ENCODE measurements at regions not wholly inside any gene's neighbourhood (a gene's known extent, or its start where the extent isn't known, plus 50 kb on each side); places are given as distances from the start of the nearest gene placed in this dataset.

DNA sequence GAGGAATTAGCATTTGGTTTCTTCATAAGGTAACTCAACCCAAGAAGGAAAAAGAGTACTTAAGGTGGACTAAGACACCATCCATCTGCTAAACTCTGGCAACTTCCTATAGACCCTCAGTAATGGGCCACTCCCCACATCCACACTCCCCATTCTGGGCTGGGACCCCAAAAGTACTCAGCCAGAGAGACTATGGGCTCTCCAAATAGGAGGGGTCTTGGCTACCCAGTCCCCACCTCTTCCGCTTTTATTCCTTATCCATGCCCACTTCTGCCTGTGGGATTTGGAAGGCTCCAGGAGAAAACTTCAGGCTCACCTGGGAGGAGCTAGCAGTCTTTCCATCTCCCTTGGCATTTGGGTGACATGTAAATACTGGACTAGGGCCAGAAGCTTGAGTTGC, 164.5 kb upstream of the CCL2 start:
- Histone ChIP-seq H3K27me3 (no peaks in the 10 kb centered on the region), H3K4me1 (no peaks in the 10 kb centered on the region), H3K27ac (no peak overlapping the region), H3K9me3 (no peaks in the 10 kb centered on the region), H3K4me3 (no peak overlapping the region), H3K36me3 (no peaks in the 10 kb centered on the region)
- DNase-seq (ENCODE audit: low spot score) = no peak
- TF ChIP-seq, protein P1, sequence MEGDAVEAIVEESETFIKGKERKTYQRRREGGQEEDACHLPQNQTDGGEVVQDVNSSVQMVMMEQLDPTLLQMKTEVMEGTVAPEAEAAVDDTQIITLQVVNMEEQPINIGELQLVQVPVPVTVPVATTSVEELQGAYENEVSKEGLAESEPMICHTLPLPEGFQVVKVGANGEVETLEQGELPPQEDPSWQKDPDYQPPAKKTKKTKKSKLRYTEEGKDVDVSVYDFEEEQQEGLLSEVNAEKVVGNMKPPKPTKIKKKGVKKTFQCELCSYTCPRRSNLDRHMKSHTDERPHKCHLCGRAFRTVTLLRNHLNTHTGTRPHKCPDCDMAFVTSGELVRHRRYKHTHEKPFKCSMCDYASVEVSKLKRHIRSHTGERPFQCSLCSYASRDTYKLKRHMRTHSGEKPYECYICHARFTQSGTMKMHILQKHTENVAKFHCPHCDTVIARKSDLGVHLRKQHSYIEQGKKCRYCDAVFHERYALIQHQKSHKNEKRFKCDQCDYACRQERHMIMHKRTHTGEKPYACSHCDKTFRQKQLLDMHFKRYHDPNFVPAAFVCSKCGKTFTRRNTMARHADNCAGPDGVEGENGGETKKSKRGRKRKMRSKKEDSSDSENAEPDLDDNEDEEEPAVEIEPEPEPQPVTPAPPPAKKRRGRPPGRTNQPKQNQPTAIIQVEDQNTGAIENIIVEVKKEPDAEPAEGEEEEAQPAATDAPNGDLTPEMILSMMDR (IDR thresholded peaks at IDR 0.05) = no peak

DNA sequence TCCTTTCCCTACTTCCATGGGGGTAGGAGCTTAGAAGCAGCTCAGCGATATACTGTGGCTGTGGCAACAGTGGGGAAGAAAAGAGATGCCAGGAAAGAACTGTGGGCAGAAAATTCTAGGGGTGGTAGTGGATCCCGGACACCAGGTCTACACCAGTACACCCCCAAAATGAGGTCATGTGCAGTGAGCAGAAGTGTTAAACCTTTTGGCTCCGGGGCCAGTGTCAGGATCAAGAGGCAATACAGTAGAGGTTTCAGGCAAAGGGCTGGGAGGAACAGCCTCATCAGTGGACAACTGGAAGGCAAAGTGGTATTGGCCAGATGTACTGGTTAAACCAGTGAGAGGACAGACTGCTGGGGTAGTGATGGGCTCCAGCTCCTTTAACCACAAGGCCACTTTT, 163.1 kb upstream of the CCL2 start:
- Histone ChIP-seq H3K27ac (no peak overlapping the region), H3K4me1 (no peaks in the 10 kb centered on the region), H3K4me3 (no peak overlapping the region), H3K9me3 (no peaks in the 10 kb centered on the region), H3K36me3 (no peaks in the 10 kb centered on the region), H3K27me3 (no peaks in the 10 kb centered on the region)
- DNase-seq (ENCODE audit: low spot score) = no peak
- TF ChIP-seq, protein P1 (IDR thresholded peaks at IDR 0.05) = no peak

DNA sequence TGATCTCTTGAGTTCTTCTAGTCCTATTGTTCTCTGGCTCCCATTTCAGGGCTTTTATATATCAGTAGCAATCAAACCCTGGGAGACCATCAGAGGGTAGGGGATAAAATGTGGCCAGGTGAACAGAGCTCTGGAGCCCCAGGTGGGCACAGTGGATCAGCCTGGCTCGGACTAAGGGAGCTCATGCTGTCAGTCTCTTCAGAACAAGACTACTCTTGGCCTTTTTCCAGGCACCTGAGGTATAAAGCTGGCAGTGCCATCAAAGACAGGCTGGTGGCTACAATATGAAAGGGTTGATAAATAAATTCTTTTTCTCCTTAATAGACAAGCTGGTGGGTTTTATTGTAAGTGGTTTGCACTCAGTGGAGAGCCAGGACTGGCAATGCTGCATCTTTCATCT, 160.0 kb upstream of the CCL2 start:
- H3K9me3 ChIP-seq = no peaks in the 10 kb centered on the region
- no peak for DNase-seq (ENCODE audit: low spot score)
- no peaks in the 10 kb centered on the region for H3K27me3 ChIP-seq

DNA sequence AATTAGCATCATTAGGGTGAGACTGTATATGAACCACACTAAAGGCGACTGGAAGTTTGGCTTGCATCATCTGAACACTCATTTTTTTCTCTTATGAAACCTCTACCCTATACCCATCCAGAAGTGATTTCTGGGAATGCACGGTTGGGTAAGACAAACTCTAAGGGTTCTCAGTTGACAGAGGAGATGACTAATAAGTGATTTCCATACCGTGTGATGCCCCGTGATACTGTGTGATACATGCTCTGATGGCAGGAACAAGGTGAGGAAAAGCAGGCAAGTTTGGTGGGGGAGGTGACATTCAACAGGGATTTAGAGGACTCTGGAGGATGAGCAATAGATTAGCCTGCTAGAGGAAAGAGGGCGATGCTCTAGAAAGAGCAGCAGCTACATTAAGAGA, 156.4 kb upstream of the CCL2 start:
- DNase-seq (ENCODE audit: low spot score) = no peak
- H3K36me3 ChIP-seq = no peaks in the 10 kb centered on the region
- H3K4me3 ChIP-seq = no peak overlapping the region
- no peaks in the 10 kb centered on the region for H3K27me3 ChIP-seq
- TF ChIP-seq, protein P1 (IDR thresholded peaks at IDR 0.05) = no peak
- no peak overlapping the region for H3K27ac ChIP-seq
- H3K9me3 ChIP-seq = no peaks in the 10 kb centered on the region
- no peaks in the 10 kb centered on the region for H3K4me1 ChIP-seq

More for the DNA sequence above, 160.0 kb upstream of the CCL2 start:
- H3K4me3 ChIP-seq = no peak overlapping the region
- no peak overlapping the region for H3K27ac ChIP-seq
- no peaks in the 10 kb centered on the region for H3K4me1 ChIP-seq
- TF ChIP-seq, protein P1 (IDR thresholded peaks at IDR 0.05) = no peak
- H3K36me3 ChIP-seq = no peaks in the 10 kb centered on the region

DNA sequence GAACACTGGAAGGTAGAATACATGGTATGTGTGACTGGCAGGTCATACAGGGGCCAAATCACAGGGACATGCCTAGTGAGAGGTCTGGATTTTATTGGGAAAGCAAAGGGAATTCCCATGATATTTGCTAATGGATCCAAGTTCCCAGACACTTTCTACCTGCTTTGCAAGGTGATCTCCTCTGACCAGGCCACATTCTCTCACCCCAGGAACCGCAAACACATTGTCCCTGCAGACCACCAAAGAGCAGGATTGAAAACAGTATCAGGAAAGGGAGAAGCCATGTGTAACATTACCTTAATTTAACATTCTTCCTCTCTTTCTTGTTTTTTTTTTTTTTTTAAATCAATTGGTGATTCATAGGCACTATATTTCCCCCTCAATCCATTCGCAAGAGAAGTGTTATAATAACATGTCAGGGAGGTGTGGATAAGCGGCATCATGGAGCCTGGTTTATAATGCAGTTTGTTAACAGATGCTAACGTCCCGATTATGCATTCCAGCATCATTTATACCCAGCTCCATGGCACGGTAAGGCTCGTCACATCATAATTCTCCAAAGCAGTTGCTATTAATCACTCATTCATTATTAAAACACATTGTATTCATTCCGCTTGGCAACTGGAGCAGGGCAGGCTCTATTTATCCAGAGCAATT, 155.1 kb upstream of the CCL2 start:
- no peaks in the 10 kb centered on the region for H3K4me1 ChIP-seq
- H3K27ac ChIP-seq = no peak overlapping the region
- H3K36me3 ChIP-seq = no peaks in the 10 kb centered on the region
- H3K9me3 ChIP-seq = no peaks in the 10 kb centered on the region
- no peak overlapping the region for H3K4me3 ChIP-seq
- TF ChIP-seq, protein P1 (IDR thresholded peaks at IDR 0.05) = no peak
- DNase-seq (ENCODE audit: low spot score) = no peak
- no peaks in the 10 kb centered on the region for H3K27me3 ChIP-seq

DNA sequence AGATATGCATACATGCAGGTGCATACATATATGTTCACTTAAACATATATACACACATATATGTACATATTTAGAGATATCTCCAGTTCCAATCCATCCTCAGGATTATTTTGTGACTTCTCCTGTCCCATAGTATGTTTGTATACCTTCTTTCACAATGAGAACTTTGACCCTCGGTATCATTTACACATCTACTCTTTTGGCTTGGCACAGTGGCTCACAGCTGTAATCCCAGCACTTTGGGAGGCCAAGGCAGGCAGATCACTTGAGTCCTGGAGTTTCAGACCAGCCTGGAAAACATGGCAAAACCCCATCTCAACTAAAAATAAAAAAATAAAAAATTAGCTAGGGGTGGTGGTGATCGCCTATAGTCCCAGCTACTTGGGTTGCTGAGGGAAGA, 148.1 kb upstream of the CCL2 start:
- Histone ChIP-seq H3K36me3 (no peaks in the 10 kb centered on the region), H3K27me3 (no peaks in the 10 kb centered on the region), H3K27ac (no peak overlapping the region), H3K4me1 (no peaks in the 10 kb centered on the region), H3K9me3 (no peaks in the 10 kb centered on the region), H3K4me3 (no peak overlapping the region)
- no peak for DNase-seq (ENCODE audit: low spot score)
- TF ChIP-seq, protein P1 (IDR thresholded peaks at IDR 0.05) = no peak
